SK-N-SH (cell line): ENCODE measurements at regions not wholly inside any gene's neighbourhood (a gene's known extent, or its start where the extent isn't known, plus 50 kb on each side); places are given as distances from the start of the nearest gene placed in this dataset.

Experiments used
- CTCF ChIA-PET: fragments of 300-600, 350-600 bp; formaldehyde crosslinking; extraction: SDS; loops from one replicate; lab custom pipeline; 2021; lab: Yijun Ruan, JAX
- POLR2A ChIA-PET: fragments of 350-600 bp; sonication (Branson Sonifier 250); formaldehyde crosslinking; extraction: SDS; loops from one replicate; lab custom pipeline; 2020; ENCODE audit warnings: antibody characterized with exemption, inconsistent platforms; lab: Yijun Ruan, JAX
- DNase-seq: peaks from one replicate; pipeline ENCODE4 v3.0.0; 2012
- H2AFZ ChIP-seq: fragments of 200-600 bp; sonication (generic); 2 replicates; pipeline ENCODE4 v1.8.1; 2016; ENCODE audit warnings: antibody characterized with exemption, mild to moderate bottlenecking, low read depth
- H3F3A ChIP-seq: fragments of 200-600 bp; sonication (generic); replicated peaks from 2 replicates; pipeline ENCODE3; 2016; ENCODE audit warnings: antibody characterized with exemption, mild to moderate bottlenecking; ENCODE audit not compliant: insufficient read depth
- H3K27ac ChIP-seq, 2 experiments: fragments of 200-500 bp in 1 of 2; fragments of 200-600 bp in 1 of 2; sonication (Bioruptor generic) in 1 of 2; sonication (generic), shearing (Covaris generic) in 1 of 2; 2 replicates each; pipeline versions ENCODE4 v1.5.1 to v1.6.1; 2014 to 2016; ENCODE audit warnings: low read depth in 2 of 2, inconsistent platforms in 1 of 2, low read length in 1 of 2, mild to moderate bottlenecking in 1 of 2, mixed read lengths in 1 of 2
- H3K27me3 ChIP-seq: fragments of 200-600 bp; sonication (generic), shearing (Covaris generic); 2 replicates; pipeline ENCODE4 v1.6.1; 2016; ENCODE audit warnings: mixed run types; ENCODE audit not compliant: insufficient read depth
- H3K36me3 ChIP-seq, 2 experiments: fragments of 200-500 bp in 1 of 2; fragments of 200-600 bp in 1 of 2; sonication (Bioruptor generic) in 1 of 2; sonication (generic) in 1 of 2; replicated peaks in 1 of 2; 2 replicates each; pipeline versions ENCODE3 to v1.5.1; 2014 to 2016; ENCODE audit warnings: low read length in 1 of 2, mild to moderate bottlenecking in 1 of 2; ENCODE audit not compliant: insufficient read depth in 2 of 2, control insufficient read depth in 1 of 2
- H3K4me1 ChIP-seq, 2 experiments: fragments of 200-500 bp in 1 of 2; fragments of 200-600 bp in 1 of 2; sonication (Bioruptor generic) in 1 of 2; sonication (generic), shearing (Covaris generic) in 1 of 2; 2 replicates each; pipeline versions ENCODE4 v1.5.1 to v1.6.1; 2014 to 2016; ENCODE audit warnings: low read depth in 1 of 2, low read length in 1 of 2, mixed run types in 1 of 2; ENCODE audit not compliant: insufficient read depth in 2 of 2, control insufficient read depth in 1 of 2
- H3K4me2 ChIP-seq: fragments of 200-600 bp; sonication (generic), shearing (Covaris generic); 2 replicates; pipeline ENCODE4 v1.6.1; 2017; ENCODE audit warnings: mixed run types
- H3K4me3 ChIP-seq, 2 experiments: fragments of 200-500 bp in 1 of 2; fragments of 200-600 bp in 1 of 2; sonication (Bioruptor generic) in 1 of 2; sonication (generic), shearing (Covaris generic) in 1 of 2; 2 replicates each; pipeline versions ENCODE4 v1.5.1 to v1.8.1; 2014 to 2016; ENCODE audit warnings: low read depth in 2 of 2, inconsistent platforms in 1 of 2, low read length in 1 of 2, mild to moderate bottlenecking in 1 of 2, mixed read lengths in 1 of 2, moderate library complexity in 1 of 2
- H3K79me2 ChIP-seq: fragments of 200-600 bp; sonication (generic); 2 replicates; pipeline ENCODE4 v1.8.1; 2017; ENCODE audit warnings: mild to moderate bottlenecking; ENCODE audit not compliant: insufficient read depth
- H3K9ac ChIP-seq: fragments of 200-600 bp; sonication (generic); 2 replicates; pipeline ENCODE4 v1.6.1; 2017; ENCODE audit warnings: mixed run types
- H3K9me2 ChIP-seq: fragments of 200-600 bp; sonication (generic); 2 replicates; pipeline ENCODE4 v1.6.1; 2017; ENCODE audit warnings: mixed run types
- H3K9me3 ChIP-seq: fragments of 200-600 bp; sonication (generic); 2 replicates; pipeline ENCODE4 v1.6.1; 2017; ENCODE audit warnings: mixed run types, mild to moderate bottlenecking, moderate library complexity
- H4K20me1 ChIP-seq: fragments of 200-600 bp; sonication (generic); 2 replicates; pipeline ENCODE4 v1.6.1; 2017; ENCODE audit warnings: mild to moderate bottlenecking, mixed run types; ENCODE audit not compliant: insufficient read depth
- CHD2 ChIP-seq: fragments of 150-350 bp; IDR thresholded peaks from 2 replicates; pipeline ENCODE4 v1.6.1; 2018; ENCODE audit warnings: low read length; ENCODE audit not compliant: partially characterized antibody
- EP300 ChIP-seq, 2 experiments: IDR thresholded peaks; 2 replicates each; pipeline versions ENCODE4 v1.4.0 to v1.6.1; 2012; ENCODE audit warnings: borderline replicate concordance in 1 of 2, low read depth in 1 of 2, low read length in 1 of 2
- EZH2phosphoT487 ChIP-seq: fragments of 200-600 bp; sonication (generic); IDR thresholded peaks from 2 replicates; pipeline ENCODE4 v1.6.1; 2017; ENCODE audit warnings: low read depth, mixed run types, mild to moderate bottlenecking, antibody characterized with exemption, moderate library complexity, borderline replicate concordance
- FOXJ3 ChIP-seq: sonication (generic); formaldehyde crosslinking; IDR thresholded peaks from 2 replicates; pipeline ENCODE4 v1.5.1; 2020; ENCODE audit warnings: mild to moderate bottlenecking, missing genetic modification reagents
- FOXM1 ChIP-seq: IDR thresholded peaks from 2 replicates; pipeline ENCODE4 v1.4.0; 2012; ENCODE audit warnings: low read depth, mild to moderate bottlenecking
- GABPA ChIP-seq: IDR thresholded peaks from 2 replicates; pipeline ENCODE4 v1.4.0; 2012; ENCODE audit warnings: low read depth, mild to moderate bottlenecking
- MXI1 ChIP-seq: IDR thresholded peaks from 2 replicates; pipeline ENCODE4 v1.6.1; 2012; ENCODE audit warnings: mild to moderate bottlenecking, low read depth, low read length, improper control_type of control experiment
- NRF1 ChIP-seq: IDR thresholded peaks from 2 replicates; pipeline ENCODE4 v1.6.1; 2012; ENCODE audit warnings: low read depth, mild to moderate bottlenecking, low read length
- PBX3 ChIP-seq: IDR thresholded peaks from 2 replicates; pipeline ENCODE4; 2012
- RAD21 ChIP-seq: IDR thresholded peaks from 2 replicates; pipeline ENCODE4 v1.6.1; 2012; ENCODE audit warnings: mild to moderate bottlenecking, low read length
- REST ChIP-seq: IDR thresholded peaks from 2 replicates; pipeline ENCODE4 v1.6.1; 2012; ENCODE audit warnings: mild to moderate bottlenecking, low read depth, low read length, moderate library complexity
- RXRA ChIP-seq: IDR thresholded peaks from 2 replicates; pipeline ENCODE4 v1.4.0; 2012; ENCODE audit warnings: low read depth, mild to moderate bottlenecking, borderline replicate concordance
- TAF1 ChIP-seq: IDR thresholded peaks from 2 replicates; pipeline ENCODE4 v1.6.1; 2012; ENCODE audit warnings: low read depth, mild to moderate bottlenecking, low read length, moderate library complexity, borderline replicate concordance
- TCF12 ChIP-seq: IDR thresholded peaks from 2 replicates; pipeline ENCODE4 v1.4.0; 2012
- TEAD4 ChIP-seq: IDR thresholded peaks from 2 replicates; pipeline ENCODE4 v1.4.0; 2012; ENCODE audit warnings: mild to moderate bottlenecking, borderline replicate concordance; ENCODE audit not compliant: insufficient read depth
- USF2 ChIP-seq: fragments of 150-350 bp; IDR thresholded peaks from 2 replicates; pipeline ENCODE4 v1.6.1; 2017; ENCODE audit warnings: antibody characterized with exemption, low read length, low read depth, borderline replicate concordance
- YY1 ChIP-seq: IDR thresholded peaks from 2 replicates; pipeline ENCODE4 v1.4.0; 2012; ENCODE audit warnings: low read depth, mild to moderate bottlenecking
- WGBS: methylation state at CpG from one replicate; pipeline ENCODE4 v1.1.6; 2017; ENCODE audit warnings: low lambda C conversion rate; 5-methylcytosine and 5-hydroxymethylcytosine counted together
- TF ChIP-seq, protein P1 (sequence below): fragments of 150-350 bp; IDR thresholded peaks from 2 replicates; pipeline ENCODE4 v1.6.1; 2016; ENCODE audit warnings: mild to moderate bottlenecking, low read depth, low read length

DNA sequence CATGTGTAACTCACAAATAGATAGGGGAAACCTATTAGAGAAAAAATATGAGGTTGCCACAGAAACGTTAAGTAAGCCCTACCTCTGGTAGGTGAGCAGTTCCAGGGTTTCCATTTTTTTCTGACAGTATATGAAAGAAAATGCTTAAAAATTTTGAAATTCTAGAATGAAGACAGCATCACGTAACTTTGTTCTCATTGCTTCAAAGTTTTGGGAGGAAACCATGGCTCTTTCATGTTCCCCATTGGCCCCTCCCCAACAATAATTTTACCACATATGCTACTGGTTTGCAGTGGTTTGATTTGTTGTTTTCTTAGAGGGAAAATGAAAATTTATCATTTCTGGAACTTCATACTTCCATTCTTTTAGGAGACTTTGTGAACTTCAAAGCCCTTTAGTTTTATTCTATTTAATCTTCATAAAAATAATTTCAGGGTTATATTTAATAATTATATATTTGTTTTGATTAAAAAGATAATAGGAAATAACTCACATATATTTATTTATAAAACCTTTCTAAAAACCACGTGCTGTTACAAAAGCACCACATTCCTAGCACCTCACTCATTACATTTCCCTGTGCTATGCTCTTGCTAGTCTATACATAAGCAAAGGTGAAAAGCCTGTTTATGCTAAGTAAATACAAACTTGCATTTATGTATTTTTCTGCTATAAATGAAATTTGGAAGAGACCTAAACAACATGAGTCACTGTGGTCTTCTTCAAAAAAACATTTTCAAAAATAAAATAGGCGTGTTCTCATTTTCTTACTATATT is 113.4 kb downstream of the CASP12 start:
- ChIA-PET POLR2A (no interaction called here), CTCF (no interaction called here)
- TF ChIP-seq FOXJ3 (CRISPR knock-in tag): no peak
- TF ChIP-seq EZH2phosphoT487: no peak
- no peak for TF ChIP-seq FOXM1
- no peak for TF ChIP-seq RAD21
- no peak for TF ChIP-seq TEAD4
- no peak for TF ChIP-seq USF2
- TF ChIP-seq NRF1: no peak
- no peaks in the 10 kb centered on the region; the same call in 1 of the 2 replicates for H3K79me2 ChIP-seq
- 66% methylated on average over 4 of the region's 4 CpGs for WGBS
- H3K27me3 ChIP-seq: no peaks in the 10 kb centered on the region
- no peak overlapping the region for H2AFZ ChIP-seq
- no peak for DNase-seq
- H3K4me1 ChIP-seq: no peaks in the 10 kb centered on the region
- no peaks in the 10 kb centered on the region; the same call in 1 of the 2 replicates for H3K9me3 ChIP-seq
- H3F3A ChIP-seq: no peaks in the 10 kb centered on the region
- no peaks in the 10 kb centered on the region for H4K20me1 ChIP-seq
- no peak overlapping the region for H3K4me2 ChIP-seq
- no peak overlapping the region for H3K9ac ChIP-seq
- no peak overlapping the region for H3K4me3 ChIP-seq
- H3K27ac ChIP-seq: no peak overlapping the region
- H3K36me3 ChIP-seq: no peaks in the 10 kb centered on the region
- no peaks in the 10 kb centered on the region for H3K9me2 ChIP-seq

DNA sequence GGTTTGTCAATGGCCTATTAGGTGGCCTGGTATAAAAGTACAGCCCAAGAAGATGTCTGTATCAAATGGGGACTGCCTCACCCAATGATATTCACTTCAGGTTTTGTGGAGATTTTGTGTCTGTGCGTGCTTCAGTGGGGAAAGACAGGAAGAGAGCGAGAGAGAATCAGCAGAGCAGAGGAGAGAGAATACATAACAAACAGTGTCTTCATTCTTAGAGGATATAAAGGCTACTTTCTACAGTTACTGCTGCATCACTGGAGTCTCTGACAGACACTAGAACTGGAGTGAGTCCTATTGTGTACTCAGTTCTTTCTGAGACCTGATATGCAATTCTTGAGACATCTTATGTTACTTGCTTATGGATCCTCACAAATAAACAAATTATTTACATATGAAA is 115.0 kb downstream of the CASP12 start:
- no peak overlapping the region for H3K4me2 ChIP-seq
- H3K36me3 ChIP-seq: no peaks in the 10 kb centered on the region
- ChIA-PET POLR2A (no interaction called here), CTCF (interaction anchor here (0.7 kb wide), 1 partner anchor 177 kb away, joined by 3 read pairs; no protein-coding TSS in a partner anchor)
- no peaks in the 10 kb centered on the region for H3K79me2 ChIP-seq
- no peak overlapping the region for H3K9ac ChIP-seq
- no peaks in the 10 kb centered on the region for H3F3A ChIP-seq
- WGBS: 65% methylated on average over 2 of the region's 2 CpGs
- H3K27me3 ChIP-seq: no peaks in the 10 kb centered on the region
- H3K9me3 ChIP-seq: no peaks in the 10 kb centered on the region; the same call in 1 of the 2 replicates
- no peak for DNase-seq
- H3K9me2 ChIP-seq: no peaks in the 10 kb centered on the region
- H3K27ac ChIP-seq: no peak overlapping the region
- no peaks in the 10 kb centered on the region for H3K4me1 ChIP-seq
- H3K4me3 ChIP-seq: no peak overlapping the region
- H4K20me1 ChIP-seq: no peaks in the 10 kb centered on the region
- no peak overlapping the region for H2AFZ ChIP-seq
- TF ChIP-seq MXI1 (no peak), REST (no peak), TCF12 (no peak), TAF1 (no peak), USF2 (no peak), CHD2 (no peak), GABPA (no peak), RXRA (no peak), EP300 (IDR thresholded peaks at IDR 0.05; ENCODE audit: borderline replicate concordance in 1 of 2, low read depth in 1 of 2, low read length in 1 of 2) (no peak), PBX3 (no peak), YY1 (no peak), TEAD4 (no peak)
- TF ChIP-seq, protein P1, sequence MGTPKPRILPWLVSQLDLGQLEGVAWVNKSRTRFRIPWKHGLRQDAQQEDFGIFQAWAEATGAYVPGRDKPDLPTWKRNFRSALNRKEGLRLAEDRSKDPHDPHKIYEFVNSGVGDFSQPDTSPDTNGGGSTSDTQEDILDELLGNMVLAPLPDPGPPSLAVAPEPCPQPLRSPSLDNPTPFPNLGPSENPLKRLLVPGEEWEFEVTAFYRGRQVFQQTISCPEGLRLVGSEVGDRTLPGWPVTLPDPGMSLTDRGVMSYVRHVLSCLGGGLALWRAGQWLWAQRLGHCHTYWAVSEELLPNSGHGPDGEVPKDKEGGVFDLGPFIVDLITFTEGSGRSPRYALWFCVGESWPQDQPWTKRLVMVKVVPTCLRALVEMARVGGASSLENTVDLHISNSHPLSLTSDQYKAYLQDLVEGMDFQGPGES: no peak
